ENCODE measurements at regions not wholly inside any gene's neighbourhood (a gene's known extent, or its start where the extent isn't known, plus 50 kb on each side); places are given as distances from the start of the nearest gene placed in this dataset.

DNA sequence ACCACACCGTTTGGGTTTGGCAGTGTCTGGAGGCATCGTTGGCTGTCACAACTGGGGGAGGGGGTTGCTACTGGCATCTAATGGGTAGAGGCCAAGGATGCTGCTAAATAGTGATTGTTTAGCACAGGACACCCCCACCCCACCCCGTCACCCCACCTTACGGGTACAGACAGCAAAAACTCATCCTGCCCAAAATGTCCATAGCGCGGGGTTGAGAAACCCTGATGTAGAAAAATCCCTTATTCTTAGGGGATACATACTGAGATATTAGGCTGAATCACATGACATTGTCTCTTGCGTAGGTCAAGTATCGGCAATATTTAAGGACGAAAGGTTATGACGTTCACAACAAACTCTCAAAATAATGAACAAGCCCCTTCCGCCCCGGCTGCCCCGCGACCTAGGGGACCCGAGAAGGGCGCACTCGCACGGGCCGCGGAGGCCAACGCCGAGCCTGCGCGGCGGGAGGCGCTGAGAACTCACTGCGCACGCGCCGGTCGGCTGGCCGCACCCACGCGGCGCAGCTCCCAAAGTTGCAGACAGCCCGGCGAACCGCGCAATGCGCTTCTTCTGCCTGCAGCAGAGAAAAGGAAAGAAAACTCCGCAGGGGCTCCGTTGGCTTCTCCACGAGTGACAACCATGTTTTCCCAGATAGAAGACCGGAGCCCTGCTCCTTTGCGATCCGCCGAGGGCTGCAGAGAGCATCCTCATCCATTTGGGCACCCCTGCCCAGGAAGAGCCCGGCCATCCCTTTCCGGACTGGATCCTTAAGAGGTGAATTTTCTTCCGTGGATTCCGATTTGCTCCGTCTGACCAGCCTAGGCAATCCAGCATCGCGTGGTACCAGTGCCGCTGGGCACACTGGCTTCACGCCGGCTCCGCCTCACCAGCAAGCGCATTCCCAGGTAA, 136.8 kb upstream of the CCDC54 start:
- Histone ChIP-seq H3K4me3 (peak overlapping the region; percentile 21), H3K9me3 (no peaks in the 10 kb centered on the region), H3K4me1 (ENCODE audit: low read depth) (no peaks in the 10 kb centered on the region), H3K36me3 (ENCODE audit: low read depth) (no peaks in the 10 kb centered on the region)
- ATAC-seq = peak; percentile 95
- intact Hi-C loops (cut with DNase I, micrococcal nuclease) = loop anchor here in 1 of 2 donors (10.0 kb wide), 1 partner anchor 184 kb away; no protein-coding TSS in a partner anchor
- TF ChIP-seq, protein P1, sequence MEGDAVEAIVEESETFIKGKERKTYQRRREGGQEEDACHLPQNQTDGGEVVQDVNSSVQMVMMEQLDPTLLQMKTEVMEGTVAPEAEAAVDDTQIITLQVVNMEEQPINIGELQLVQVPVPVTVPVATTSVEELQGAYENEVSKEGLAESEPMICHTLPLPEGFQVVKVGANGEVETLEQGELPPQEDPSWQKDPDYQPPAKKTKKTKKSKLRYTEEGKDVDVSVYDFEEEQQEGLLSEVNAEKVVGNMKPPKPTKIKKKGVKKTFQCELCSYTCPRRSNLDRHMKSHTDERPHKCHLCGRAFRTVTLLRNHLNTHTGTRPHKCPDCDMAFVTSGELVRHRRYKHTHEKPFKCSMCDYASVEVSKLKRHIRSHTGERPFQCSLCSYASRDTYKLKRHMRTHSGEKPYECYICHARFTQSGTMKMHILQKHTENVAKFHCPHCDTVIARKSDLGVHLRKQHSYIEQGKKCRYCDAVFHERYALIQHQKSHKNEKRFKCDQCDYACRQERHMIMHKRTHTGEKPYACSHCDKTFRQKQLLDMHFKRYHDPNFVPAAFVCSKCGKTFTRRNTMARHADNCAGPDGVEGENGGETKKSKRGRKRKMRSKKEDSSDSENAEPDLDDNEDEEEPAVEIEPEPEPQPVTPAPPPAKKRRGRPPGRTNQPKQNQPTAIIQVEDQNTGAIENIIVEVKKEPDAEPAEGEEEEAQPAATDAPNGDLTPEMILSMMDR (IDR thresholded peaks at IDR 0.05) = no peak
- DNase-seq = peak; percentile 70 to 80 (median 77)

DNA sequence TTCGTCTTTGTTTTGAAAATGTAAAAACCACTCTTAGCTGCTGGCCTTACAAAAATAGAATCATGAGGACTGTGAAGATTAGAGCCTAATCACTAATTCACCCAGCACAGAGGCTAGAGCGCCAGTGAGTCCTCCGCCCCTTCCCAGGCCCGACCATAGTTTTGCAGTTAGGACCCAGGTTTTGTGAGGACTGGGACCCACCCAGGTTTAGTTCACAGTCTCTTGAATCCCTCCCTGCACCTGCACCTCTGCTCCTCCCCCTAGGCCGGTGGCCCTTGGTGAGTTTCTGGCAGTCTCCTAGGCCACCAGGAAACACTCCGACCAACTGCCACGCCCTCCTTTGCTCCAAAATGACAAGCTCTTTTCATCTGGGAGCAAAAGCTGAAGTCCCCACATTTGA, 136.0 kb upstream of the CCDC54 start:
- Histone ChIP-seq H3K36me3 (ENCODE audit: low read depth) (no peaks in the 10 kb centered on the region), H3K4me1 (ENCODE audit: low read depth) (no peaks in the 10 kb centered on the region), H3K9me3 (no peaks in the 10 kb centered on the region), H3K4me3 (no peak overlapping the region)
- ATAC-seq = peak; percentile 72
- peak; percentile 29 to 50 (median 44) for DNase-seq
- intact Hi-C loops (cut with DNase I, micrococcal nuclease) = loop anchor here in 1 of 2 donors (10.0 kb wide), 1 partner anchor 184 kb away; no protein-coding TSS in a partner anchor
- TF ChIP-seq, protein P1 (IDR thresholded peaks at IDR 0.05) = no peak

DNA sequence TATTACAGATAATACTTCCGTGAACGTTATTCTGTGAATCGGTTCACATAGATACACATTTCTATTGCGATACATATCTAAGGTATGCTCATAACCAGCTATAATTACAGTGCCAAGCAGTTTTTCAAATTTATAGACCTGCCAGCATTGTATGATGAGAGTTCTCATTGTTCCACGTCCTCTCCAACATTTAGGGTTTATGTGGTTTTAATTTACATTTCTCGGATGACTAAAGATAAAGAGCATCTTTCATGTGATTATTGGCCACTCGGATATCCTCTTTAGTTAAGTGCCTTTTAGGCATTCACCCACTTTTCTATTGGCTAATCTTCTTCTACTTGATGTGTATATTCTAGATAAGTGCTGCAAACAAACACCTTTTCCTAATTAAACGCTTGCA, 134.7 kb upstream of the CCDC54 start:
- no peak overlapping the region for H3K4me3 ChIP-seq
- intact Hi-C loops (cut with DNase I, micrococcal nuclease) = loop anchor here in 1 of 2 donors (10.0 kb wide), 1 partner anchor 182 kb away; no protein-coding TSS in a partner anchor
- TF ChIP-seq, protein P1 (IDR thresholded peaks at IDR 0.05) = no peak
- H3K4me1 ChIP-seq (ENCODE audit: low read depth) = no peaks in the 10 kb centered on the region
- ATAC-seq (no peak), DNase-seq (no peak)
- H3K36me3 ChIP-seq (ENCODE audit: low read depth) = no peaks in the 10 kb centered on the region
- H3K9me3 ChIP-seq = no peaks in the 10 kb centered on the region

DNA sequence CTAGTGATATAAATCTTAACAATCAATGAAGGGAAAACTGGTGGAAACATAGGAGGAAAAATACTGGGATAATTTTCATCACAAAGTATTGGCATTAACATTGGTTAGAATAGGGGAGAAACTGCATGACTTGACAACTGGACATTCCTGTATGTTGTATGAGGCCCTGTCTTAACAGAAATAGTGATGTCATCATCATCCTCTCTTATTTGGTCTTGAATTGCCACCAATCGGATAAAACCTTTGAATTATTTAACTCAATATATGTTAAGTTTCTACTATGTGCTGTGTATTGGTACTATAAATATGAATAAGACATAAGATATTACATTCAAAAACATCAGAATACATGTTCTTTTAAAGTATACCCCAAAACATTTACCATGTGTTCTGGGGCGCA, 130.1 kb upstream of the CCDC54 start:
- ATAC-seq = no peak
- H3K4me1 ChIP-seq (ENCODE audit: low read depth) = no peaks in the 10 kb centered on the region
- intact Hi-C loops (cut with DNase I, micrococcal nuclease) = loop anchor here in 1 of 2 donors (10.0 kb wide), 1 partner anchor 178 kb away; no protein-coding TSS in a partner anchor
- TF ChIP-seq, protein P1 (IDR thresholded peaks at IDR 0.05) = no peak
- H3K4me3 ChIP-seq = no peak overlapping the region
- H3K9me3 ChIP-seq = no peaks in the 10 kb centered on the region
- no peaks in the 10 kb centered on the region for H3K36me3 ChIP-seq (ENCODE audit: low read depth)
- DNase-seq = no peak

DNA sequence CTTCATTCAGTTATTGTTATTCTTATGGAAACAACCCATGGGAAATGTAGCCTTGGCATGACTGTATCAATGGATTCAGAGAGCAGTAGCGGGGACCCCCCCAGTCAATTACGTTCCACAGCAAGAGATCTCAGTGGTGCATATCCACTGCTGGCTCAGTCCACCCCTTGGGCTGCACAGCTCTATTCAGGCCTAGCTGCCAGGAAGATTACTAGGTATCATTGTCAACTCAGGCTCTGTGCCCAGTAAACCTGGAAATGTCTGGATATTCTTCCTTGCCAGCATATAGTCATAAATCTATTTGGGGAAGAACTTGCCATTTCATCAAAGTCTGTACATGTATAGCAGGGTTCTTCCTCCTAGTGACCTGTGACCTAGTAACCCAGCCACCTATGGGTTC, 128.1 kb upstream of the CCDC54 start:
- Histone ChIP-seq H3K4me3 (no peak overlapping the region), H3K9me3 (no peaks in the 10 kb centered on the region), H3K4me1 (ENCODE audit: low read depth) (no peaks in the 10 kb centered on the region), H3K36me3 (ENCODE audit: low read depth) (no peaks in the 10 kb centered on the region)
- TF ChIP-seq, protein P1 (IDR thresholded peaks at IDR 0.05) = no peak
- intact Hi-C loops (cut with DNase I, micrococcal nuclease) = loop anchor here in 1 of 2 donors (10.0 kb wide), 1 partner anchor 176 kb away; no protein-coding TSS in a partner anchor
- DNase-seq (no peak), ATAC-seq (no peak)

All from mucosa of descending colon (tissue), 3 donors.